Stimulated activated CD8-positive, alpha-beta memory T cell treated with anti-CD3 and anti-CD28 coated beads, Interleukin-4, amount 100 ng/mL, for 24 hours (primary cell): ENCODE measurements at regions not wholly inside any gene's neighbourhood (a gene's known extent, or its start where the extent isn't known, plus 50 kb on each side); places are given as distances from the start of the nearest gene placed in this dataset.

ENCODE experiments used
- DNase-seq: peaks from one replicate; pipeline ENCODE4 v3.0.0-alpha.2; 2020; ENCODE audit warnings: low read depth

DNA sequence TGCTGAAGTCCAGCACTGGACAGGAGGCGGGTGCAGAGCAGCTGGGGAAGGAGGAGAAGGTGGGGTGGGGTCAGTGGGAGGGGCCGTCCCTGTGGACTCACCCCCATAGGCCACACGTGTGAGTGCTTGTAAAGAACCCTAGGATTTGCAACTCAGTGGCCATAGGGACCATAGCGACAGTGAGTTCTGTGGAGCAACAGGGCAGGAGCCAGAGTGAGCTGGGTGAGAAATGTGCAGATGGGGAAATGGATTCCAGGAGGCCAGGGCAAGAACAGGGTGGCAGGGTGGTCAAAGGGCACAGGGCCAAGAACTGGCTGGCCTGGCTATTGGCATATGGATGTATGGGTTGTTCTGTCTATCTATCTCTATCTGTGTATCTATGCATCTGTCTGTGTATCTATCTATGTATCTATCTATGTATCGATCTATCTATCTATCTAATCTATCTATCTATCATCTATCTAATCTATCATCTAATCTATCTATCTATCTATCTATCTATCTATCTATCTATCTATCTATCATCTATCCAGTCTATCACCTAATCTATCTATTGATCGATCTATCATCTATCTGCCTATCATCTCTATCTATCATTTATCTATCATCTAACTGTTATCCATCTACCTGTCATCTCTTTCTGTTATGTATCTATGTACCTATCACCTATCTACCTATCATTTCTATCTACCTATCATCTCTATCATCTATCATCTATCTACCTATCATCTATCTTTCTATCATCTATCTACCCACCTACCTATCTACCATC is 889.0 kb downstream of the TBC1D22A start:
- DNase-seq: no peak

DNA sequence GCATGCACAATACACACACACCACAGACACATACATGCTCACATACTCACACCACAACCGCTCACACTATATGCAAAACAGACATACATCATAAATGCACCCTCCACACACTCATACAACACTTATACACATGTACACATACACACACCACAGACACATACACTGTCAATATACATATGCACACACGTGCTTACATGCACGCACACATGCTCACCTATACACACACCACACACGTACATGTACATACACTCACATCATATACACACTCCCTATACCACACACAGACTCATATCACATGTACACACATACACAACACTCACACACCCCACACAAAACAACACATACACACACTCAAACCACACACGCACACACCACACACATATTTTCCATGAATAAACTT is 885.3 kb downstream of the TBC1D22A start:
- DNase-seq: no peak

DNA sequence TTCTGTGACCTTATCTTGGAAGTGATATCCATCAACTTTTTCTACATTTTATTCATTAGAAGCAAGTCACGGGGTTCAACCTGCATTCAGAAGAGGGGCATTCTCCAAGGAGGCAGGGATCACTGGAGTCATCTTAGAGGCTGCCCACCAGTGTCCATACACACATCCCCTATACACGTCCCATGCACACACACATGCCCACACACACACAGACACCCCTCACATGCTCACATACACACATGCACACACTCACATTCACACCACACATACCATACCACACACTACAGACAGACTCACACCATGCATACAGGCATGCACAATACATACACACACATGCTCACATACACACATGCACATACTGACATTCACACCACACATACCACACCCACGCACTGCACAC is 884.7 kb downstream of the TBC1D22A start:
- no peak for DNase-seq

DNA sequence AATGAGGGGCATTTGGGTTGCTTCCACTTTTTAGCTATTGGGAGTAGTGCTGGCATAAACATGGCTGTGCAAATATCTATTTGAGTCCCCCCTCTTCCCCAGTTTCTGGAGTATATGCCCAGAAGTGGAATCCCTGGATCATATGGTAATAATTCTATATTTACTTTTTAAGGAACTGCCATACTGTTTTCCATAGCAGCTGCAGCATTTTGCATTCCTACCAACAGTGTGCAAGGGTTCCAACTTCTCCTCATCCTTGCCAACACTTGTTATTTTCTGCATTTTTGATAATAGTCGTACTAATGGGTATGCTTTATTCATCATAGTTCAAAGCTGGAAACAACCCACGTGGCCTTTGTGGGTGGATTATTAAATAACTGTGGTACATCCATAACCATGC is 883.5 kb downstream of the TBC1D22A start:
- no peak for DNase-seq

DNA sequence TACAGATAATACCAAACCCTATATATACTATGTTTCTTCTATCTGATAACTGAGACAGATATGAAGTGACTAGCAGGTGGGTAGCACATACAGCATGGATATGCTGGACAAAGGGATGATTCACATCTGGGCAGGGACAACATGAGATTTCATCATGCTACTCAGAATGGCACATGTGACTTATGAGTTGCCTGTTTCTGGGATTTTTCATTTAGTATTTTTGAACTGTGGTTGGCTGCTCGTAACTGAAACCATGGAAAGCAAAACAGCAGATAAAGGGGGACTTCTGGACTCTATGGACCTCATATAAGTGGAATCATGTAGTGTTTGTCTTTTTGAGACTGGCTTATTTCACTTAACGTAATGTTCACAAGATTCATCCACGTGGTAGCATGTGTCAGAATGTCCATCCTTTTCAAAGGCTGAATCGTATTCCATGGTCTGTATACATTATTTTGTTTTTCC is 883.0 kb downstream of the TBC1D22A start:
- no peak for DNase-seq

DNA sequence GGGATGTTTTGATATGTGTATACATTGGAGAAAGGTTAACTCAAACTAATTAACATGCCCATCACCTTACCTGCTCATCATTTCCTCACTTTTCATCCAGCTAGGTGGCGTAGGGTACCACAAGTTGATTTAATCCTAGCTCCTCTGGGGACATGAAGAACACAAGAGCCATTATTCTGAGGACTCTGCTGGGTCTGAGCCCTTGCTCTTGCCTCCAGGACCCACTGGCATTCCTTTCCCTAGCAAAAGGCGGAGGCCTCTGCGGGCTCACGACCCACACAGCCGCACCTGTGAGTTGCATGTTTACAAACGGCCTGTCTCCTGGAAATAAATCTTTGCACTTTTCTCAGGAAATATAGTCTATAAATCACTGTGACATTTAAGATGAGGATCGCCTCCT is 871.9 kb downstream of the TBC1D22A start:
- DNase-seq: no peak

DNA sequence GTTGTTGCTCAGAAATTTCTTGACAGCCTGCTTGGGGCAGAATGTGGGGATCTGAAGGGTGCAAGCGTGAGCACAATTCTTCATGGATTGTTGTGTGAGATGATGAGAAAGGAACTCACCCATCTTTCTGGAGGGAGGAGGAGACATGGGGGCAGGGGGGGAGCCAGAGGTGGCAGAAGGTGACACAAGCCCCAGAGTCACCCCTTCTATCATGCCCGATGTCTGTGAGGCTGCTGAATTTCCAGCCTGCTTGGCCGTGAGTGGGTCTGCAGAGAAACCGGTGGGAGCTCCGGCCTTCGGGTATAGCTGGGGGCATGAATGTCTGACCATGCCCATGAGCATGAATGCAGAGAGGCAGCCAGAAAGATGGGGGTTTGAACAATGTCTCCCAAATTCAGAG is 870.7 kb downstream of the TBC1D22A start:
- DNase-seq: no peak

DNA sequence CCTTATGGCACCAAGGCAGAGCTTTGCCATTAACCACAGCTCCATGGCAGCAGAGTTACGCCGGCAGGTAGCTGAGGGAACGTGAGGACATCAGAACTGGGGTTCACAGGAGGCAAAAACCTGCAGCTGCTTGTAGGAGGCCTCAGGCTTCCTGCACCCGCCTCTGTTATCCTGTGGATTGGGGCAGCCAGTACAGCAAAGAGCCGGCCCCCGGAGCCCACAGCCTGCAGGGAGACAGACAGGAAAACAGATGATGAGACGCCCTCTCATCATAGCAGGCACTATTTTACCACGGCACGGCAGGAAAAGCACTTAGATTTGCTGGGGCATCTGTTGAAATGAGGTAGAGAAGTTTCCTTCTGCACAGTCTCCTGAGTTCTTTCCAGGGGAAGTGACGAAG is 870.3 kb downstream of the TBC1D22A start:
- DNase-seq: no peak

DNA sequence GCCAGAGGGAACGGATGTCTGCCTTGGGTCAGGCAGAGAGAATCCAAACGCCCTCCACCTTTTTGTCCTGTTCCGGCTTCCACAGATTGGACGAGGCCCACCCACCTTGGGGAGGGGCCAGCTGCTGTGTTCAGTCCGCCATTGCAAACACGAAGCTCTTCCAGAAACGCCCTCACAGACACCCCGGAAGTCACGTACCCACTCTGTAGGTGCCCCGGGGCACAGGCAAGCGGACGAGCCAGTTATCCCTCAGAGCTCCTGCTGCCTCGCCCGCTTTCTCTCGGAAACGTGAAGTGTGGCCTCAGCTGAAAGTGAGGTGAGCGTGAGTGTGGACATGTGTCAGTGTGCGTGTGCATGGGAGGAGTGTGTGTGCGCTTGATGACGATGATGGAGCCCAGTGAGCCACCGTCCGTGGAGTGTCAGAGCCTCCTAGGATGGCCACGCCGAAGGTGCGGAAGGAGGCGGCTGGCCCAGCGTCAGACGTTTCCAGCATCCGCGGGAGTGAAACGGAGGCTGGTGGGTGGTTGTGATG is 869.2 kb downstream of the TBC1D22A start:
- DNase-seq: no peak

DNA sequence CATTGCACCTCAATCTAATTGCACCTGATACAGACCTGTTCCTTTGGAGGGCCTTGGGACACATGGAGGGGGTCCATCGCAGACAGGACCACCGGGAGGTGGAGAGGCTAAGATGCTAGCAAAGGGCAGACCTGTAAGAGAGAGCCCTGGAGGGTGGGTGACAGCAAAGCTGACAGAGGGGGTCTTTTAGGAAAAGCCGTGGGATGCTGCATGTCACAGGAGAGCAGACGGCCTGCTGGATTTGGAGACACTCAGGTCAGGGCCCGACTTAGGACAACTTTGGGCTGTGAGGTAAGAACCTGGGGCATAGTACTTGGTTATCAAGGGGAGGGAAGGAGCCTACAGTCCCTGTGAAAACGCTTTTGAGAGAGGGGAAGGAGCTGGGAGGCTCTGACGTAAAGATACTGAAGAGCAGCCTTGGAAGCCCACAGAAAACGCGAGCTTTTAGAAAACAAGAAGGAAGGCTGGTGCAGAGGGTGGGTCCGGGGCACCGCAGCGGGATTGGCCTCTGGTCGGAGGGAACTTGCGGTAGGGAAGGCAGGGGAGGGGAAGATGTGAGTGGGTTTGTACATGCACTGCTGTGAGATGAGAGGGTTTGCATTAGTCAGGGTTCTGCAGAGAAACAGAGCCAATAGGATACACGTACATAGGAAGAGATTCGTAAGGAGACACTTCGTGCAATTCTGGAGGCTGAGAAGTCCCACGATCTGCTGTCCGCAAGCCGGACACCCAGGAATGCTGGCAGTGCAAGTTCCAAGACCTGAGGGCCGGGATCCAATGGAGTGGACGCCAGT is 868.5 kb downstream of the TBC1D22A start:
- no peak for DNase-seq

DNA sequence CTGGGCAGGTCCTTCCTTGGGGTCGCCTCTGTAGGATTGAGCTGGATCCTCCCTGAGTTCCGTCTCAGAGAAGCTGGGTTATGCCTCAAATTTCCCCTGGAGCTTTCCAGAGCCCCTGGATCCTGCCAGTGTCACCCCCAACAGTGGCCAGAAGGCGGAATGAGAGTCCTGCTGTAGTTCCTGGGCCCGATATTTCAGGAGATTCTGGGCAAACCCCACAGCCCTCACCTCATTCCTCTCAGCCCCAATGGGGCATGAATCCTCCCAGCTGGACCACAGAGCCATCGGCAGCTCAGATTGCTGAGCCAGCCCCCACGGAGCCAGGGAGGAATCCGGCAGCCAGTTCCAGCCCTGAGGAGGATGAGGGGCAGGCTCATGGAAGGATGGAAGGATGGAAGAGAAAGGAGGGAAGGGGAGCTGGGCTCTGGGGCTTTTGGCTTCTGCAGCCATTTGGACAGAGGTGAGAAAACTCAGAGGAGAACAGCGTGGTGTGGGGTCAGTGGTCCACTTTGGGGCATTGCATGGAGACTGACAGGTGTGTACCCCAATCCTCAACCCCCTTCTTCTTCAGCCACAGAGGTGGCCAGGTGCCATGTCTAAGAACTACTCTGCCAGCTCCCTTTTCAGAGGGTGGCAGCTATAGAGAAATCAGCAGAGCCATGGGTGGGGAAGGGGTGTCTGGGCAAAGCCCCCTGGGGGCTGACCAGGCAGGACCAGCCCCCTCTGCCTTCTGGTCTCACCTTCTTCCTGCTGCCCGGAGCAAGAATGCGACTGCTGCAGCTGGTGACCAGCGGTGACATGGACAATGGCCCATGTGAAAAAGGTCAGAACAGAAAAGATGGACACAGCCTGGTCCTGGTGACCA is 867.6 kb downstream of the TBC1D22A start:
- DNase-seq: no peak

DNA sequence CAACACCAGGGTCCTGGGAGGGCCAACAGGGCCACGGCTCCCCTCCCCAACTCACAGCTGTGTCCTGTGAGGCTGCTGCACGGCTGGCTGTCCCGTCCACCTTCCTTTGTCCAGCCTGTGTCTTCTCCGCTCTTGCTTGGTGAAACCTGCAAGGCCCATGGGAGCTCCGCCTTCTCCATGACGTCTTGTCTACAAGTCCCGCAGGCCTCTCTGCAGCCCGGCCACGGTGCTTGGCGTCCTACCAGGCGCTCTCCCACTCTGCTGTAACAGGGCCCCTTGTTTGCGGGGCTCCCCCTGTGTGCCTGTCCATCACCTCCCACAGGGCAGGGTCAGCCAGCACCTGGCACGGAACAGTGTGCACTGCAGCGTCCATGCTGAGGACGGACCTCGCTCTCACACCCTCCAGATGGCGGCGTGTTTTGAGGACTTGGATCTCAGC is 866.8 kb downstream of the TBC1D22A start:
- no peak for DNase-seq

DNA sequence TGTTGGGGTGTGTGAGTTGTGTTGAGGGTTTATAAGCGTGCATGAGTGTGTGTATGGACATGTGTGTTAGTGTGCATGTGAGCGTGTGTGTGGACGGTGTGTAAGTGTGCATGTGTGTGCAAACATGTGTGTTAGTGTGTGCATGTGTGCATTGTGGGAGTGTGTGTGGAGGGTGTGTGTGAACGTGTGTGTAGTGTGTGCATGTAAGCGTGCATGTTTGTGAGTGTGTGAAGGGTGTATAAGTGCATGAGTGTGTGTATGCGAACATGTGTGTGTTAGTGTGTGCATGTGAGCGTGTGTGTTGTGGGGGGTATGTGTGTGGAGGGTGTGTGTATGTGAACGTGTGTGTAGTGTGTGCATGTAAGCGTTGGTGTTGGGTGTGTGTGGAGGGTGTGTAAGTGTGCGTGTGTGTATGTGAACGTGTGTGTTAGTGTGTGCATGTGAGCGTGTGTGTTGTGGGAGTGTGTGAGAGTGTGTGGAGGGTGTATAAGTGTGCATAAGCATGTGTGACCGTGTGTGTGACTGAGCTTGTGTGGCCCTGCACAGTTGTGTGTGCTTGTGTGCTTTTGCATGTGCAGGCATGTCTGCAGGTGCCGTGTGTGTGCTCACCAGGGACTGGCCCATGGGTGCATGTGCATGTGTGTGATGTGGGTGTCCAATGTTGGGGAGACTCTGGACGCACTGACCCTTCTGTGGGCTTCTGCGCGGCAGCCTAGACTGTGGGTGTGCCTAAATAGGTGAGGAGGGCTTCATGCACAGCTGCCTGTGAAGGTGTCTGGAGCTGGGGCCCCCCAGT is 866.2 kb downstream of the TBC1D22A start:
- DNase-seq: no peak

DNA sequence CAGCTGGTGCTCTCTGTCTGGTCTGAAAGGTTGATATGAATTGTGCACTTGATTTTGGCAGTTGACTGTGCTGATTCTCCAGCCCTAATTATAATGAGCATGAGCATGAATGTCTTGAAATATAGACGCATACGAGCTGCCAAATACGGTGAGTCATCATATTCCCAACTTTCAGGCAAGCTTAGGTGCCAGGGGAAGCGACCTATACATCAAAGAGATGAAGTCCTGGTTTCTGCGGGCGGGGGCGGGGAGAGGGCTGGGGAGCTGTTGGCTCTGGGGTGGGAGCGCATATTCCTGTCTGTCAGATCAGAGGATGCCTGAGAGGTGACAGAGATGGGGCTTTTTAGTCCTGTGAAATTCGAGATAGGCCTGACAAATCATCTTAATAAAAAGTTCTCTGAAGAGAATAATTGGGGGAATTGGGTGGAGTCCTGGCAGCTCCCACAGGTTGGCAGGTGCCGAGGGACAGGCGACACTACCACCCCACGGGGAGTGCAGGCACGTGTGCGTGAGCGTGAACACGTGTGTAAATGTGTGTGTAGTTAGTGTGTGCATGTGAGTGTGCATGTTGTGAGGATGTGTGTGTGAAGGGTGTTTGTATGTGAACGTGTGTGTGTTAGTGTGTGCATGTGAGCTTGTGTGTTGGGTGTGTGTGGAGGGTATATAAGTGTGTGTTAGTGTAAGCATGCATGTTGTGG is 865.3 kb downstream of the TBC1D22A start:
- no peak for DNase-seq

DNA sequence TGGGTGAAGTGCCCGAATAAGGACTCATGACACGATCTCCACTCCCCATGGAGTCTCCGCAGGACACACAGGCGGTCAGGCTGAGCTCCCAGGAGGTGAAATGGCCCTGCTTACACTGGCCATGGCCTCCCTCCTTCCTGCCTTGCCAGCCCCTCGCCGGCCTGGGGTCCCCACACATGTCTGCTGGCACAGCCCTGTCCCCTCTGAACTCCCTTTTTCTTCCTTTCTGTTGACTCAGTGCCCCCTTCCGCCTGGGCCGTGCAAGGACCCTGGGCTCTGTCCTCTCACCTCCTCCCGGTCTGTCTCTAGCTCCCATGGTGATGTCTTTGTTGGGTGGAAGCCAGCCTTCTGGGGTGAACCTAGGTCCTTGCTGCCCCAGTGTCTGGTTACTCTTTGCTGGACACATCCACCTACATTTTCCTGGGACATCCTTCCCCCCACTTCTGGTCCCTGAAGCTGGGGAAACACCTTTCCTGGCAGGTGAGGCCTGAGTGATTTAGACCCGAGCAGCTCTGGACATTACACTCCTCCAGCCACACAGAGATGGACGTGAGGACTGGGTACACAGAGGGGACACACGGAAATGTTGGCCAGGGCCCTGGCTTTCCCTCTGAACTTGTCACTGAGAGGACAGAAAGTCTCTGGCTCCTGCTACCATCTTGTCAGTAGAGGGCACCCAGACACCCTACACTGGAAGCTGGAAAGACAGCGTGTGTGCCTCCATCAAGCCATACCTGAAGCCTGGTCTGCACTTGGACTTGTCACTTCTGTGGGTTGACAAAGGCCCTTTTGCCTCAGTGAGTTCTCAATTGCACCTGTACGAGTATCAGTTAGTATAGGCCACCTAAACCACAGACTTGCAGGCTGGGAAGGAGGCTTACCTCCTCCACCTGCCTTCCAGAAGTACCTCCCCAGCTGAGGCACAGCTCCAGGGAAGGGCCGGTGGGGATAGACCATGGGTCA is 864.3 kb downstream of the TBC1D22A start:
- DNase-seq: no peak

DNA sequence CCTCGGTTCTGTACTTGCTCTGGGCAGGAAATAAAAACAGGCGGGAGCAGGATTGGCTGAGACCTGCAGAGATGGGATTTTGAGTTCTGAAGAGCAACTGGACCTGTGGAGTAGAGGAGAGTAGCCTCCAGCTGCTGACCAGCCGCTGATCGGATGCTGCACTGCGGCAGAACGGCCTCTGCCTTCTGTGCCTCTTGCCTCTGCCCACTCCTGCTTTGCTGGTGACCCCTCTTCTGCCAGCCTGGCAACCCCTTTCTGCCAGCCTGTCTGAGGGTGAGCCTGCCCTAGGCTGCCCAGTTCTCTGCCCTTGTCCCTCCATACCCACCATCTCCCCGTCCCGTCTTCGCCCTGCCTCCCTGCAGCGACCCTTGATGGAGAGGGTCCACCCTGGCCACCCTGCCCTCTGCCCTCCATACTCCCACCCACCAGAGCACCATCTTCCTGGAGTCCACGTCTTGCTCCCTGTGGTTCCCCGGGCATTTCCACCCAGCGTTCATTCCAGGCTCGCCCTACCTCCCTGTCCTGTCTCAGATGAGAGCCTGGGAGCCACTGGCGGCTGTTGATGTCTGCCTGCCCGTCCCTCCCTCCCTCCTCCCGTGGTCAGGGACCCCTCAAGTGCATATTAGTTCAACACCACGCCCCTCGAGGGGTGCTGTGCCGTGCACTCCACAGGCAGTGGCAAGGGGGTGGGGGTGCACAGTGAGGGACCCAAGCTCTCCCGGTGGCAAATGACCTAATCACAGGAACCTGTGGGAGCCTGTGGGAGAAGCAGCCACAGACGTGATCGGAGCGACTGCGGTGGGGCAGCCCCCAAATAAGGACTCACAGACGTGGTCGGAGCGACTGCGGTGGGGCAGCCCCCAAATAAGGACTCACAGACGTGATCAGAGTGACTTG is 863.3 kb downstream of the TBC1D22A start:
- no peak for DNase-seq

DNA sequence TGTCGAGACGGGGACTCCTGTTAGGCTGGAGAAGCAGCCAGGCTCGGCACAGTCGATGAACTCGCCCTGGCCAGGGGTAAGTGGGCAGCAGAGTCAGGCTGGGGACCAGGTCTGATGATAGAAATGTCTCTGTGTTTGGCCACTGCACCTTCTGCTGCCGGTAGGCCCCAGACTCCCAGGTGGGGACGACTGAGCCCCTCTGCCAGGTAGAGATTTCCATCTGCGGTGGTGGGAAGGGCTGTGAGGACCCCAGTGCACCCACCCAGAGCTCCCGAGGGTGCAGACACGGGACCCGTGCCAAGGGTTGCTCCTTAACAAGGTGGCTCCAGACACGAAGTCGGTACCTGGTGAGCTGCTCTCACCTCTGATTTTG is 862.5 kb downstream of the TBC1D22A start:
- no peak for DNase-seq

DNA sequence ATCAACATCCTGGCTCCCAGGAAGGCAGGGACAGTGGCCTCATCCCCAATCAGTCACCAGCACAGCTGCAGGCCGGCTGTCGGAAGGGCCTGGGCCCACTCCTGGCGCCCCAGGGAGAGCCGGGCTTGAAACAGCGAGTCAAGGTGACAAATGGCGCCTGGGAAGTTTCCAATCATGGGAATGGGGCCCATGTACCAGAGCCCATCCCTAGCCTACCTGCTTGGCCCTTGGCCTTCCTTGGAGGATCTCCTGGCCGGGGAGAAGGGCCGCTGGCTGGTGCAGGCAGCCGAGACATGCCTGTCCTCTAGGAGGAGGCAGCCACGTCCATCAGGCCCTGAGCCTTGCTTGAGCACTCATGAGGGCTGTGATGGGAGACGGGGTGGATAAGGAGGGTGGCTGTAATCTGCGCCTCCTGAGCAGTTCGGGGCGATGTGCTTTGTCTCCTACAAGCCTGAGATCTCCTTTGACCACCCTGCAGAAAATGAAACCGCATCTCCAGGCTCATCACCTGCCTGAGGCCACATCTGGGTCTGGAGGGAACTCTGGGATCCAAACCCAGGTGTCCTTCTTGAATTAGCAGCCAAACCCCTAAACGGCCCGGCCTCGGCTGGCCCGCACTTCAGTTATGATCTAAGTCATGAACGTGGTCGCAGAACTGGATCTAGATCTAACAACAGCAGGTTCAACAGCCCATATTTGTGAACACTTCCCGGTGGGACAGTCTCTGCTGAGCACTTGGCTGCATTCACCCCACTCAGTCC is 862.0 kb downstream of the TBC1D22A start:
- no peak for DNase-seq
